ENCODE measurements at regions not wholly inside any gene's neighbourhood (a gene's known extent, or its start where the extent isn't known, plus 50 kb on each side); places are given as distances from the start of the nearest gene placed in this dataset.
"Not testable (repeated sequence)": the region's sequence is repeated elsewhere in the genome, so short reads cannot be mapped to it uniquely, and the experiment has no call there.

DNA sequence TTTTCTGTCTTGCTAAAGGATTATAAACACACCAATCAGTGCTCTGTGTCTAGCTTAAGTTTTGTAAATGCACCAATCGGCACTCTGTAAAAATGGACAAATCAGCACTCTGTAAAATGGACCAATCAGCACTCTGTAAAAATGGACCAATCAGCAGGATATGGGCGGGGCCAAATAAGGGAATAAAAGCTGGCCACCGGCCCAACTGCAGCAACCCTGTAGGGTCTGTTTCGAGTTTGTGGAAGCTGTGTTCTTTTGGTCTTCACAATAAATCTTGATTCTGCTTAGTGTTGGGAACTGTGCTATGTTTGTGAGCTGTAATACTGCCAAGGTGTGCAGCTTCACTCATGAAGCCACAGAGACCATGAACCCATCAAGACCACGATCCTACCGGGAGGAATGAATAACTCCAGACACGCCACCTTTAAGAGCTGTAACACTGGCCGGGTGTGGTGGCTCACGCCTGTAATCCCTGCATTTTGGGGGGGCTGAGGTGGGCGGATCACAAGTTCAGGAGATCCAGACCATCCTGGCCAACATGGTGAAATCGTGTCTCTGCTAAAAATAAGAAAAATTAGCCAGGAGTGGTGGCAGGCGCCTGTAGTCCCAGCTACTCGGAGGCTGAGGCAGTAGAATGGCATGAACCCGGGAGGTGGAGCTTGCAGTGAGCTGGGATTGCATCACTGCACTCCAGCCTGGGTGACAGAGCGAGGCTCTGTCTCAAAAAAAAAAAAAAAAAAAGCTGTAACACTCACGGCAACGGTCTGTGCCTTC is 133.0 kb upstream of the GDF10 start:
- TF ChIP-seq POLR2A, CTCF (IDR thresholded peaks at IDR 0.05): not testable (repeated sequence)
